Esophagus squamous epithelium (tissue), 5 donors: ENCODE measurements at regions not wholly inside any gene's neighbourhood (a gene's known extent, or its start where the extent isn't known, plus 50 kb on each side); places are given as distances from the start of the nearest gene placed in this dataset.
"Not testable (repeated sequence)": the region's sequence is repeated elsewhere in the genome, so short reads cannot be mapped to it uniquely, and the experiment has no call there.

Experiments
- DNase-seq: peaks from one replicate; lab custom pipeline; 2025; lab: John Stamatoyannopoulos, UW
- H3K27ac ChIP-seq, 4 donors: fragments of 200-600 bp; sonication (generic); one replicate each; pipeline ENCODE4 v1.5.1; 2016 to 2019; ENCODE audit warnings: mild to moderate bottlenecking in 1 of 4
- H3K27me3 ChIP-seq, 4 donors: fragments of 200-600 bp; sonication (generic); 1 replicate in 3 of 4; 2 replicates in 1 of 4; pipeline versions ENCODE4 v1.5.1 to v1.6.0; 2017 to 2021; ENCODE audit warnings: antibody characterized with exemption in 1 of 4
- H3K36me3 ChIP-seq, 3 donors: fragments of 200-600 bp; sonication (generic); one replicate each; pipeline ENCODE4 v1.5.1; 2016 to 2019
- H3K4me1 ChIP-seq, 3 donors: fragments of 200-600 bp; sonication (generic); one replicate each; pipeline ENCODE4 v1.5.1; 2017 to 2019
- H3K4me3 ChIP-seq, 4 donors: fragments of 200-600 bp; sonication (generic); 1 replicate in 3 of 4; 2 replicates in 1 of 4; pipeline ENCODE4 v1.5.1; 2016 to 2019; ENCODE audit warnings: mild to moderate bottlenecking in 2 of 4, moderate library complexity in 1 of 4
- H3K9me3 ChIP-seq, 3 donors: fragments of 200-600 bp; sonication (generic); one replicate each; pipeline ENCODE4 v1.5.1; 2016 to 2019
- CTCF ChIP-seq, 6 experiments: fragments of 450-650 bp in 4 of 6; fragments of 200-600 bp in 2 of 6; sonication (generic) in 2 of 6; IDR thresholded peaks; one replicate each; pipeline ENCODE4 v1.5.1; 2016 to 2019; ENCODE audit warnings: antibody characterized with exemption in 6 of 6, mild to moderate bottlenecking in 4 of 6, moderate library complexity in 4 of 6
- POLR2A ChIP-seq, 4 donors: fragments of 450-650 bp; IDR thresholded peaks; one replicate each; pipeline ENCODE4 v1.6.1; 2017; ENCODE audit warnings: antibody characterized with exemption in 4 of 4, mild to moderate bottlenecking in 4 of 4, moderate library complexity in 3 of 4
- WGBS, 2 donors: methylation state at CpG; one replicate each; pipeline ENCODE4 v1.1.5; 2018; 5-methylcytosine and 5-hydroxymethylcytosine counted together
- intact Hi-C: fragments of 100-400 bp; cut with DNase I; formaldehyde crosslinking; loops from one replicate; pipeline ENCODE4 v1.15.0; 2022
- donor health status: DM: yes; HTN: yes; CAD: no.

DNA sequence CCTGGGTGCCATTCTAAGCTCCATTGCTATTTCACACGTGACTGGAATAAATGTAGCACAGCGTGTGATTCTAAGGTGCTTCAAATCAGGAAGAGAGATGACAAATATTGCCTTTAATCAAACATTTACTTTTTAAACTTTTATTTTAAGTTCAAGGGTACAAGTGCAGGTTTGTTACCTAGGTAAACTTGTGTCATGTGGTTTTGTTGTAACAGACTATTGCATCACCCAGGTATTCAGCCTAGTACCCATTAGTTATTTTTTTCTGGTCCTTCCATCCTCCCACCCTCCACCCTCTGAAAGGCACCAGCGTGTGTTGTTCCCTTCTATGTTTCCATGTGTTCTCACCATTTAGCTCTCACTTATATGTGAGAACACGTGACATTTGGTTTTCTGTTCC lies 510.8 kb downstream of the PLOD2 start:
- DNase-seq = no peak
- Histone ChIP-seq H3K4me3 (no peak overlapping the region), H3K27ac (no peak overlapping the region), H3K9me3 (no peaks in the 10 kb centered on the region), H3K4me1 (peaks cover 0 to 12% (median 2%) of the 10 kb centered on the region in 3 donors), H3K27me3 (no peaks in the 10 kb centered on the region), H3K36me3 (no peaks in the 10 kb centered on the region)
- WGBS, 2 donors = 85 to 92% methylated on average over 4 of the region's 4 CpGs
- intact Hi-C loops = no loop called here
- TF ChIP-seq POLR2A (IDR thresholded peaks at IDR 0.05) (no peak), CTCF (IDR thresholded peaks at IDR 0.05) (no peak)

DNA sequence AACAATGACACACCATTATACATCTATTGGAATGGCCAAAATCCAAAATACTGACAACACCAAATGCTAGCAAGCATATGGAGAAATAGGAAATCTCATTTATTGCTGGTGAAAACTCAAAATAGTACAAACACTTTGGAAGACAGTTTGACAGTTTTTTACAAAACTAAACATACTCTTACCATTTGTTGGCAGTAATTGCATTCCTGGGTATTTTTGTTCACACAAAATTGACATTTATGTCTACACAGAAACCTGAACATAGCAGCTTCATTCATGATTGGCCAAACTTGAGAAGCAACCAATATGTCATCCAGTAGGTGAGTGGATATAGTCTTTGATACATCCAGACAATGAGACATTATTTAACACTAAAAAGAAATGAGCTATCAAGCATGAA lies 489.9 kb downstream of the PLOD2 start:
- Histone ChIP-seq H3K27ac (no peak overlapping the region), H3K27me3 (no peaks in the 10 kb centered on the region), H3K4me1 (no peaks in the 10 kb centered on the region), H3K4me3 (no peak overlapping the region), H3K9me3 (no peaks in the 10 kb centered on the region), H3K36me3 (no peaks in the 10 kb centered on the region)
- TF ChIP-seq POLR2A (IDR thresholded peaks at IDR 0.05) (no peak), CTCF (IDR thresholded peaks at IDR 0.05) (no peak)
- no peak for DNase-seq
- intact Hi-C loops = no loop called here

- Histone ChIP-seq H3K9me3 (no peaks in the 10 kb centered on the region), H3K4me1 (no peaks in the 10 kb centered on the region), H3K36me3 (no peaks in the 10 kb centered on the region), H3K27me3 (no peaks in the 10 kb centered on the region), H3K27ac (no peak overlapping the region), H3K4me3 (no peak overlapping the region)
- TF ChIP-seq POLR2A (IDR thresholded peaks at IDR 0.05) = no peak
- TF ChIP-seq CTCF (IDR thresholded peaks at IDR 0.05) = no peak
- DNase-seq = no peak
- intact Hi-C loops = no loop called here
- WGBS, 2 donors = 71% methylated on average over 2 of the region's 2 CpGs
Measured at GRCh38 chr3:145673838-145674237, 487.1 kb downstream of the PLOD2 start.

GRCh38 chr3:145678401-145678800 lies 482.6 kb downstream of the PLOD2 start:
- Histone ChIP-seq H3K9me3 (no peaks in the 10 kb centered on the region), H3K27me3 (no peaks in the 10 kb centered on the region), H3K27ac (no peak overlapping the region), H3K4me1 (no peaks in the 10 kb centered on the region), H3K36me3 (no peaks in the 10 kb centered on the region), H3K4me3 (no peak overlapping the region)
- no peak for DNase-seq
- no peak for TF ChIP-seq POLR2A (IDR thresholded peaks at IDR 0.05)
- no peak for TF ChIP-seq CTCF (IDR thresholded peaks at IDR 0.05)
- whole genome bisulfite sequencing, 2 donors = 78 to 83% methylated on average over 1 of the region's 1 CpG
- intact Hi-C loops = no loop called here

GRCh38 chr3:145681181-145681580 lies 479.8 kb downstream of the PLOD2 start:
- H3K27ac ChIP-seq = no peak overlapping the region
- intact Hi-C loops = no loop called here
- no peaks in the 10 kb centered on the region for H3K36me3 ChIP-seq
- 50 to 68% methylated on average over 3 of the region's 3 CpGs for WGBS, 2 donors
- no peaks in the 10 kb centered on the region for H3K9me3 ChIP-seq
- DNase-seq = no peak
- TF ChIP-seq CTCF (IDR thresholded peaks at IDR 0.05) (no peak), POLR2A (IDR thresholded peaks at IDR 0.05) (no peak)
- no peak overlapping the region for H3K4me3 ChIP-seq
- H3K27me3 ChIP-seq = no peaks in the 10 kb centered on the region
- H3K4me1 ChIP-seq = no peaks in the 10 kb centered on the region

GRCh38 chr3:145687978-145688377 lies 473.0 kb downstream of the PLOD2 start:
- H3K27me3 ChIP-seq, intact Hi-C loops, H3K9me3 ChIP-seq, H3K27ac ChIP-seq, DNase-seq, H3K4me3 ChIP-seq, H3K36me3 ChIP-seq: not testable (repeated sequence)
- H3K4me1 ChIP-seq = peaks cover 0 to 16% (median 0%) of the 10 kb centered on the region in 3 donors
- WGBS, 2 donors = 83 to 94% methylated on average over 3 of the region's 3 CpGs
